ENCODE measurements at regions not wholly inside any gene's neighbourhood (a gene's known extent, or its start where the extent isn't known, plus 50 kb on each side); places are given as distances from the start of the nearest gene placed in this dataset.

- TF ChIP-seq CTCF (IDR thresholded peaks at IDR 0.05; ENCODE audit: poor library complexity, severe bottlenecking) = no peak
- ATAC-seq (ENCODE audit: low read depth) (no peak), DNase-seq (ENCODE audit: low spot score) (no peak)
- Histone ChIP-seq H3K4me1 (ENCODE audit: insufficient read depth, poor library complexity, severe bottlenecking) (no peaks in the 10 kb centered on the region), H3K9me3 (ENCODE audit: severe bottlenecking) (no peaks in the 10 kb centered on the region), H3K4me3 (ENCODE audit: severe bottlenecking) (no peak overlapping the region), H3K36me3 (ENCODE audit: low read depth) (no peaks in the 10 kb centered on the region), H3K27me3 (ENCODE audit: insufficient read depth, poor library complexity, severe bottlenecking) (no peaks in the 10 kb centered on the region), H3K27ac (ENCODE audit: poor library complexity, severe bottlenecking) (no peak overlapping the region)
Measured at GRCh38 chr2:129730979-129731378, 248.5 kb upstream of the RAB6C start.

- Histone ChIP-seq H3K4me1 (ENCODE audit: insufficient read depth, poor library complexity, severe bottlenecking) (no peaks in the 10 kb centered on the region), H3K27me3 (ENCODE audit: insufficient read depth, poor library complexity, severe bottlenecking) (no peaks in the 10 kb centered on the region), H3K36me3 (ENCODE audit: low read depth) (no peaks in the 10 kb centered on the region), H3K27ac (ENCODE audit: poor library complexity, severe bottlenecking) (no peak overlapping the region), H3K4me3 (ENCODE audit: severe bottlenecking) (no peak overlapping the region), H3K9me3 (ENCODE audit: severe bottlenecking) (no peaks in the 10 kb centered on the region)
- no peak for TF ChIP-seq CTCF (IDR thresholded peaks at IDR 0.05; ENCODE audit: poor library complexity, severe bottlenecking)
- no peak for DNase-seq (ENCODE audit: low spot score)
- ATAC-seq (ENCODE audit: low read depth) = no peak
Measured at GRCh38 chr2:129731907-129732629, 247.4 kb upstream of the RAB6C start.

DNA sequence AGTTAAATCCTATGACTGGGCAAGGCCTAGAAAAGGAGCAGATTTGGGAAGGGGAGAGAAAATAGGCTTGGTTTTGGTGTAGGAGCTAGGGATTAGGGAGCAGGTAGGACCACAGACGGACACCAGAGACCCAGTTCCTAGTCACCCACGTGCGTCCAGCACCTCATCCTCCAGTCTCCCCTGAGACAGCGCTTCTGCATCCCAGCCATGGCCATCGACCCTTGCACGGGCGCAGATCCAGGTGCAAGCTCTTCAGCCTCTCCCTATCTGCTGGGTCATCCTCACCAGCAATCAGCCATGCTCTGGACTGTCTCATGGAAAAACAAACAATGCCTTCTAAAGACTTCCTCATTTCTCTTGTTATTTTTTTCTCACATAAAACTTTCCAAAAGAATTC is 246.8 kb upstream of the RAB6C start:
- Histone ChIP-seq H3K27me3 (ENCODE audit: insufficient read depth, poor library complexity, severe bottlenecking) (no peaks in the 10 kb centered on the region), H3K4me1 (ENCODE audit: insufficient read depth, poor library complexity, severe bottlenecking) (no peaks in the 10 kb centered on the region), H3K4me3 (ENCODE audit: severe bottlenecking) (no peak overlapping the region), H3K27ac (ENCODE audit: poor library complexity, severe bottlenecking) (no peak overlapping the region), H3K36me3 (ENCODE audit: low read depth) (no peaks in the 10 kb centered on the region), H3K9me3 (ENCODE audit: severe bottlenecking) (no peaks in the 10 kb centered on the region)
- TF ChIP-seq CTCF (IDR thresholded peaks at IDR 0.05; ENCODE audit: poor library complexity, severe bottlenecking) = no peak
- ATAC-seq (ENCODE audit: low read depth) (no peak), DNase-seq (ENCODE audit: low spot score) (no peak)

GRCh38 chr2:129733041-129733440 is 246.4 kb upstream of the RAB6C start:
- DNase-seq (ENCODE audit: low spot score) = no peak
- no peak for TF ChIP-seq CTCF (IDR thresholded peaks at IDR 0.05; ENCODE audit: poor library complexity, severe bottlenecking)
- Histone ChIP-seq H3K9me3 (ENCODE audit: severe bottlenecking) (no peaks in the 10 kb centered on the region), H3K4me1 (ENCODE audit: insufficient read depth, poor library complexity, severe bottlenecking) (no peaks in the 10 kb centered on the region), H3K27me3 (ENCODE audit: insufficient read depth, poor library complexity, severe bottlenecking) (no peaks in the 10 kb centered on the region), H3K36me3 (ENCODE audit: low read depth) (no peaks in the 10 kb centered on the region), H3K4me3 (ENCODE audit: severe bottlenecking) (no peak overlapping the region), H3K27ac (ENCODE audit: poor library complexity, severe bottlenecking) (no peak overlapping the region)
- no peak for ATAC-seq (ENCODE audit: low read depth)

GRCh38 chr2:129733579-129733978 is 245.9 kb upstream of the RAB6C start:
- no peak overlapping the region for H3K27ac ChIP-seq (ENCODE audit: poor library complexity, severe bottlenecking)
- no peak for TF ChIP-seq CTCF (IDR thresholded peaks at IDR 0.05; ENCODE audit: poor library complexity, severe bottlenecking)
- no peak overlapping the region for H3K4me3 ChIP-seq (ENCODE audit: severe bottlenecking)
- no peaks in the 10 kb centered on the region for H3K9me3 ChIP-seq (ENCODE audit: severe bottlenecking)
- ATAC-seq (ENCODE audit: low read depth) (no peak), DNase-seq (ENCODE audit: low spot score) (no peak)
- H3K4me1 ChIP-seq (ENCODE audit: insufficient read depth, poor library complexity, severe bottlenecking) = no peaks in the 10 kb centered on the region
- no peaks in the 10 kb centered on the region for H3K27me3 ChIP-seq (ENCODE audit: insufficient read depth, poor library complexity, severe bottlenecking)
- H3K36me3 ChIP-seq (ENCODE audit: low read depth) = no peaks in the 10 kb centered on the region
